Suprapubic skin (tissue), 4 donors: ENCODE measurements at regions not wholly inside any gene's neighbourhood (a gene's known extent, or its start where the extent isn't known, plus 50 kb on each side); places are given as distances from the start of the nearest gene placed in this dataset.

Experiments used
- POLR2A ChIP-seq, 2 donors: fragments of 450-650 bp; IDR thresholded peaks; one replicate each; pipeline ENCODE4 v1.6.1; 2017; ENCODE audit warnings: antibody characterized with exemption in 2 of 2, mild to moderate bottlenecking in 2 of 2, moderate library complexity in 2 of 2
- POLR2AphosphoS5 ChIP-seq, 3 donors: sonication (generic); formaldehyde crosslinking; IDR thresholded peaks; one replicate each; pipeline ENCODE4 v1.6.1; 2017; ENCODE audit warnings: antibody characterized with exemption in 3 of 3
- TF ChIP-seq, protein P1 (sequence below), 2 donors: fragments of 200-600 bp in 1 of 2; fragments of 450-650 bp in 1 of 2; sonication (generic) in 1 of 2; IDR thresholded peaks; one replicate each; pipeline ENCODE4 v1.5.1; 2016 to 2019; ENCODE audit warnings: antibody characterized with exemption in 2 of 2, mild to moderate bottlenecking in 1 of 2, moderate library complexity in 1 of 2

DNA sequence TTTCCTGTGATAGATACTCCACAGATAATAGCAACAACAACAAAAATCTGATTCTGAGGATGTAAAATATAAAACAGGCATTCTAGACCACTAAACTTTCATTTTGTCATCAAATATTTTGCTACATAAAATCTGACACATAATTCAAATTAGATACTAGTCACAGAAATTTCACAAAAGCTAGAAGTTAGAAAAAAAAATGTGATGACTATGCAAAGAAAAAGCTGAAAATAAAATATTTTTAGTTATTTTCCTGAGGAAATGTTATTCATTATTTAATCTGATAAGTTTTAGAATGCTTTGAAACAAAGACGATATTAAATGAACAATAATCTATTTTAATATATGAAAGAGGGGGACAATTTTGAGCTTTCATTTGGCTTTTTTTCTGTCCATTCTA is 357.2 kb downstream of the SLITRK6 start:
- TF ChIP-seq, protein P1, sequence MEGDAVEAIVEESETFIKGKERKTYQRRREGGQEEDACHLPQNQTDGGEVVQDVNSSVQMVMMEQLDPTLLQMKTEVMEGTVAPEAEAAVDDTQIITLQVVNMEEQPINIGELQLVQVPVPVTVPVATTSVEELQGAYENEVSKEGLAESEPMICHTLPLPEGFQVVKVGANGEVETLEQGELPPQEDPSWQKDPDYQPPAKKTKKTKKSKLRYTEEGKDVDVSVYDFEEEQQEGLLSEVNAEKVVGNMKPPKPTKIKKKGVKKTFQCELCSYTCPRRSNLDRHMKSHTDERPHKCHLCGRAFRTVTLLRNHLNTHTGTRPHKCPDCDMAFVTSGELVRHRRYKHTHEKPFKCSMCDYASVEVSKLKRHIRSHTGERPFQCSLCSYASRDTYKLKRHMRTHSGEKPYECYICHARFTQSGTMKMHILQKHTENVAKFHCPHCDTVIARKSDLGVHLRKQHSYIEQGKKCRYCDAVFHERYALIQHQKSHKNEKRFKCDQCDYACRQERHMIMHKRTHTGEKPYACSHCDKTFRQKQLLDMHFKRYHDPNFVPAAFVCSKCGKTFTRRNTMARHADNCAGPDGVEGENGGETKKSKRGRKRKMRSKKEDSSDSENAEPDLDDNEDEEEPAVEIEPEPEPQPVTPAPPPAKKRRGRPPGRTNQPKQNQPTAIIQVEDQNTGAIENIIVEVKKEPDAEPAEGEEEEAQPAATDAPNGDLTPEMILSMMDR (IDR thresholded peaks at IDR 0.05), result no peak
- TF ChIP-seq POLR2A (IDR thresholded peaks at IDR 0.05), result no peak
- no peak for TF ChIP-seq POLR2AphosphoS5 (IDR thresholded peaks at IDR 0.05)
